Left colon (tissue), 2 donors: ENCODE measurements at regions not wholly inside any gene's neighbourhood (a gene's known extent, or its start where the extent isn't known, plus 50 kb on each side); places are given as distances from the start of the nearest gene placed in this dataset.

Experiments used
- ATAC-seq: fragments of 200-7000 bp; cut with Tn5 transposase; one replicate; pipeline ENCODE4 v1.9.1; 2020; ENCODE audit warnings: mild to moderate bottlenecking, moderate library complexity
- DNase-seq, 2 donors: peaks; one replicate each; pipeline ENCODE4 v3.0.0-alpha.2; 2020
- intact Hi-C, 2 donors: fragments of 100-400 bp; cut with DNase I in 1 of 2; cut with micrococcal nuclease in 1 of 2; formaldehyde crosslinking; loops; one replicate each; pipeline versions ENCODE4 v1.11.2 to v1.14.0; 2022; cut with DNase I, micrococcal nuclease
- donor health status: DM: no; HTN: no; CAD: no.
- donor health status: DM: yes; HTN: yes; CAD: no.

GRCh38 chr15:39154776-39155175 lies 426.1 kb upstream of the THBS1 start:
- DNase-seq, result no peak
- no peak for ATAC-seq
- intact Hi-C loops, result no loop called here

GRCh38 chr15:39156166-39156565 lies 424.7 kb upstream of the THBS1 start:
- DNase-seq (no peak), ATAC-seq (no peak)
- intact Hi-C loops, result no loop called here

GRCh38 chr15:39156646-39157250 lies 424.1 kb upstream of the THBS1 start:
- no peak for ATAC-seq
- intact Hi-C loops, result no loop called here
- DNase-seq, result no peak

GRCh38 chr15:39157882-39158281 lies 423.0 kb upstream of the THBS1 start:
- no peak for ATAC-seq
- intact Hi-C loops, result no loop called here
- no peak for DNase-seq

DNA sequence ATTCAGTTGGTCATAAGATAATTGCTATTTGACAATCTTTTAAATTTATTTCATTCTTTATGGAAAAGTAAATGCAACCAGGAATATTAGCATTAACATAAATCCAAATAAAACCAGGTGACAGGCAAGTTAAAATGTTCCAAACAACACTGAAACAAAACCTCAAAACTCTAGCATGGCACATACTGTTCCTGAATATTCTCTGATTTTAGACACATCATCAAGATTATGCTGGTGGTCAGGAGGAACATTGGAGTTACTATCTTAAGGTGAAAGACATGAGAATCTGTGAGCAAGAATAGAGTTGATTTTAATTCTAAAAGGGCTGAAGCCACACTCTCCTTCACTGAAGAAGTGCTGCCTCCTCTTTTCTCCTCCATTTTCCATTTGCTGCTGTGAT lies 421.0 kb upstream of the THBS1 start:
- no peak for DNase-seq
- intact Hi-C loops, result no loop called here
- no peak for ATAC-seq

GRCh38 chr15:39161096-39161495 lies 419.8 kb upstream of the THBS1 start:
- DNase-seq, result no peak
- ATAC-seq, result no peak
- intact Hi-C loops, result no loop called here

GRCh38 chr15:39165020-39165706 lies 415.7 kb upstream of the THBS1 start:
- ATAC-seq (no peak), DNase-seq (no peak)
- intact Hi-C loops, result no loop called here

DNA sequence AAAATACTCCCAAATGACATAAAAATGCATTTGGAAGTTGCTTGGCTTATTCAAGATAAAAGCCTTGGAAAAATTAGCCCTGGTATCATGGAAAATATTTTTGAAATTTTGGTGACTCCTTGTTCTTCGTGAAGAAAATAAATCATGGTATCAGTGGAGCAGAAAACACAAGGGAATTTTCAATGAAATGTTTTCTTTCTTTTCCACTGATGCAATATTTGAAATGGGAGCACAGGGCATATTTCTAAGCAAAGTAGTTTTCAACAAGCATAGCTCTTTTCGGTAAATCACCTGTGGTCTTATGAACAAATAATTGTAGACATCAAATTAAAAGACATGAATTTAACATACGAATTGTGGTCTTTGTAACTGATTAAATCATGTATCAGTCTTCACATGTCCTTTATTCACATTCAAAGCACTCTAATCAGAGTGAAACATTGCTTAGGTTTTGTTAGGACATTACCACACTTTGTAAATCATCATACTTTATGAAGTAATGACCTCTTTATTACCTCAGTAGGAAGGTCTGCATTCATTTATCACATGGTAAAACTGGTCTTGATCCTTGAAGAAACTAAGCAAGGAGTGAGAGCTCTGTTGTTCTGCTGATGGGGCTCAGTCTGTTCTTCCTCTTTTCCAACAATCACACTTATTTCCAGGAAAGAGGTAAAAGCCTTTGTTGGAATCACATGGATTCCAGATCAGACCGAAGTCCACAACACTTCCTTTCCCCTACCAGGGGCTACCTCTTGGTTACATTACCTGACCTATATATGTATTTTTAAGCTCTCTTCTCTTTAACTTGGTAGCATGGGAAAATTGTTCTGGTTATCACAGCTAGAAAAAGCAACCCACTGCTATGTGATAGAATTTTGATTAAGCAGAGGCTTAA lies 413.5 kb upstream of the THBS1 start:
- DNase-seq, result no peak
- no peak for ATAC-seq
- intact Hi-C loops, result no loop called here

- ATAC-seq (peak; percentile 95), DNase-seq (peak; percentile 36 to 40)
- intact Hi-C loops, result loop anchor here in 1 of 2 donors (5.0 kb wide), 1 partner anchor 410 kb away; the partner anchor contains the start of gene THBS1
Observed at GRCh38 chr15:39171944-39172368, 408.9 kb upstream of the THBS1 start.

DNA sequence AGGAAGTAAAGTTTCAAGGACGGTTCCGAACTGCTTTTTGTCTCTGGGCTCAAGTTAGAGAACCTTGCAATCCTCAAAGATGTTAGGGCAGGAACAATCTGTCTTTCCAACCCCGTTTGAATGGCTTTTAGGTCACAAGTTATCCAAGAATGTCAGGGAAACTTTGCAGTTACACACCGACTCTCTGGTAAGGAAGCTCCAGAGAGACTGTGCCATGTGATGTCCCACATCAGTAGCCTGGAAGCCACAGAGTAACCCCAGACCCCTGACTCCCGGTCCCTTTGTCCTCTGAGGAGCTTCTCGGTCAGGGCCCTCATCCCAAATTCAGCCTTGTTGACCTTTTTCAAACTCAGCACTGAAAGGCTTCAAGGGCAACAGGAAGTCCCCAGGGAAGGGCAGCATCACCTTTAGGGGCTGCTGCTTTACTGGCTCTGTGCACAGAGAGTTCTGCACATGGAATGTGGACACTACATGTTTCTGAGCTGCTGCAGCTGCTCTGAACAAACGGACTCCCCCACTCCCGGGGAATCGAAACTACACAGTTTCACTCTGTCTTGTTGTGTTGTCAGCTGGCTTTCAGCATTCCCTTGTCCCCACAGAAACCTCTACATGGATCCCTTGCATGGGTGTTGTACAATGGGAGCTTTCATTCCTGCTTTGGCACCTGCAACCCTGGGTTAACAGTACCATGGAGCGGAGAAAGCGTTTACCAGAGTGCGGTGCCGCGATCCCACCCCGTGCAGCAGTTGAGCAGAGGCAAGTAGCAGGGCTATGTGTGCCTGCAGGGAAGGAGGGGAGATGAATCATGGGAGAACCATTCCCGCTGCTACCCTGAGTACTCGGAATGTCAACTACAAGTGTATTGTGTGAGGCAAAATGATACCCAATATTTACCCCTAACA lies 408.2 kb upstream of the THBS1 start:
- DNase-seq, result no peak
- intact Hi-C loops, result loop anchor here in 1 of 2 donors (5.0 kb wide), 1 partner anchor 410 kb away; the partner anchor contains the start of gene THBS1
- ATAC-seq, result no peak

GRCh38 chr15:39173426-39173825 lies 407.5 kb upstream of the THBS1 start:
- no peak for ATAC-seq
- no peak for DNase-seq
- intact Hi-C loops, result loop anchor here in 1 of 2 donors (5.0 kb wide), 1 partner anchor 409 kb away; the partner anchor contains the start of gene THBS1

- intact Hi-C loops, result loop anchor here in 1 of 2 donors (5.0 kb wide), 1 partner anchor 408 kb away; the partner anchor contains the start of gene THBS1
- no peak for ATAC-seq
- DNase-seq, result no peak
Observed at GRCh38 chr15:39174332-39174731, 406.5 kb upstream of the THBS1 start.

DNA sequence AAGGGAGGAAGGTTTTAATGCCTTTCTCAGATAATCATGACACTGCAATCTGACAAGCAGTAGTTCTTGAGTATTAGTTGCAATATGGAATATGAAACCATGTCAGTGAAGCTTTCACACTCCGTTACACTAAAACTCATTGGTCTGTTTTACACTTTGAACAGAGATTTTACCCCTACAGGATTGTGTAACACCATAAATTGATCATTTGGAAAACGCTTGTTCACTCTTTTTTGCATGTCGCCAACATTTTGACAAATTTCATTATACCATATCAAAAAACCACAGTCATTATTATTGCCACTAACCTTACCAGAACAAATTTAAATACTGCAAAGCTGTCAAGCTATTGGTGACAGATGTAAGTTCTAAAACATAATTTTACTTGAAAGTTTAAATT lies 404.8 kb upstream of the THBS1 start:
- intact Hi-C loops, result no loop called here
- ATAC-seq (no peak), DNase-seq (no peak)

DNA sequence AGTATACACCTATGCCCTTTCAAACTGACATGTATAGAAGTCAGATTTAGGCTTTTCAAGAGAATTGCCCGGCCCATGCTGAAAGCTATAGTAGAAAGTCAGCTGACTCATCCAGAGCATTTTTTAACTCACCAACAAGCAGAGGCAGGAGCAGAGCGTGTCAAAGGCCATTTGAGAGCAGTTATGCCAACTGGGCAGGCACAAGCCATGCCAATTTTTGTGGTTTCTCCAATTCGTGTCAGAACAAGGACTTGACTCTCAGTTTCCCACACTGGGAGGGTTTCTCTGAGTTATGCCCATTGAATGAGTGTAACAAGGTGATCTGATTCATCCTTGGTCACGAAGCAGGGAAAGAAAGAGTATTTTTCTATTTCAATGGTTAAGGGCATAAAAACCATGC lies 403.3 kb upstream of the THBS1 start:
- intact Hi-C loops, result no loop called here
- no peak for DNase-seq

GRCh38 chr15:39180030-39180429 lies 400.8 kb upstream of the THBS1 start:
- no peak for DNase-seq
- no peak for ATAC-seq
- intact Hi-C loops, result no loop called here

More for the DNA sequence above, 403.3 kb upstream of the THBS1 start:
- no peak for ATAC-seq

GRCh38 chr15:39180483-39180933 lies 400.4 kb upstream of the THBS1 start:
- ATAC-seq (no peak), DNase-seq (no peak)
- intact Hi-C loops, result no loop called here

DNA sequence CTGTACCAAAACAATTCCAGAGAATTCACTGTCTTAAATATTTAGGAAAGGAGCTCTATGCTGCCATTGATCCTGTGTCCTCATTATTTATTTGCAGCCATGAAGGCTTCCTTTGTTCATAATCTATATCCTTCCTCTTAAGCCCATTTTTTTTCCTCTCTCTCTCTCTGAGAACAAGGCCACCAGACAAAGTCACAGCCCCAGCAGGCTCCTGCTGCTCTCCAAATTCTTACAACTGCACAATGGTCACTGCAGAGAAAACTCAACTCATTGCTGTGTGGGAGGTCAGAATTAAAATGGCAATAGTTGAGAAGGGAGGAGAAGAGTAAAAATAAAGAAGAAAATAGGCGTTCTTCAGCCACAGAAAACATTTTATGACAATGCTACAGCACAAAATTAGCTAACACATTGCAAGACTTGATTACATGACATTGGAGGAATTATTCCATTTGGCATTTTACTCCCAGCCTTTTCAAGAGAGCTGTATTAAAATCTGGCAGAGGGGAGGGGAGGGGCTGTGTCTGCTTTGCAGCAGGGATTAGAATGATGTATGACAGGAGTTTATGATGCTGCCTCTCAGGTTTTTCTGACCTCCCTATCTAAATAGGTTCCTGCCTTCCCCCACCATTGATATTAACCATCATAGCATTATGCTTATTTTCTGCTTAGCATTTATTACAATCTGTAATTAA lies 399.7 kb upstream of the THBS1 start:
- intact Hi-C loops, result no loop called here
- ATAC-seq, result no peak

DNA sequence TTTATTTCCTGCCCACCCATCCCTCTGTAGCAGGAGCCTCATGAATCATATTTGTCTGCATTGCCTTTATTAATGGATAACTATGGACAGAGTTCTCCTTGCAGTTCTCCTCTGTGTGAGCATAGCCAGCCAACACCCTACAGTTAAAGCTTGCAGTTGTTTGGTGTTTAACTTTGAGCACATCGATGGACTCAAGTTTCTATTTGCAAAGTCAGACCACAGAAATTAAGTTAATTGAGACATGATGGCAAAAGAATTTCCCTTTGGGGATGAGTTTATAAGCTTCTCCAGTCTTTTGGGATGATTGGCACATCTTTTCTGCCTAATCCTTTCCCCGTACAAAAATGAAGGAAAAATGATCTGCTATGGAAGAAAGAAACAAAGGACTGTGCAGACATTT lies 398.9 kb upstream of the THBS1 start:
- ATAC-seq (peak; percentile 89), DNase-seq (no peak)
- intact Hi-C loops, result no loop called here

More for the DNA sequence above, 399.7 kb upstream of the THBS1 start:
- no peak for DNase-seq
